Hindlimb muscle (tissue), 1 donor: ENCODE measurements at regions not wholly inside any gene's neighbourhood (a gene's known extent, or its start where the extent isn't known, plus 50 kb on each side); places are given as distances from the start of the nearest gene placed in this dataset.

ENCODE experiments used
- DNase-seq: peaks from one replicate; pipeline ENCODE4 v3.0.0-alpha.2; 2013

- no peak for DNase-seq
These were observed 508.9 kb upstream of the PKN2 start for GRCh38 chr1:88175120-88175630.

- DNase-seq = no peak
These were observed 508.3 kb upstream of the PKN2 start for GRCh38 chr1:88175631-88176226.

- no peak for DNase-seq
These were observed 504.1 kb upstream of the PKN2 start for GRCh38 chr1:88179943-88180342.

- peak; percentile 77 for DNase-seq
These were observed 503.5 kb upstream of the PKN2 start for GRCh38 chr1:88180449-88181108.

GRCh38 chr1:88186911-88187310 lies 497.2 kb upstream of the PKN2 start:
- DNase-seq = no peak

- no peak for DNase-seq
These were observed 496.0 kb upstream of the PKN2 start for GRCh38 chr1:88188038-88188437.

GRCh38 chr1:88189525-88189924 lies 494.5 kb upstream of the PKN2 start:
- DNase-seq = no peak

- DNase-seq = no peak
These were observed 492.2 kb upstream of the PKN2 start for GRCh38 chr1:88191917-88192316.

GRCh38 chr1:88194542-88194941 lies 489.5 kb upstream of the PKN2 start:
- DNase-seq = no peak

- no peak for DNase-seq
These were observed 483.5 kb upstream of the PKN2 start for GRCh38 chr1:88200545-88200944.

GRCh38 chr1:88204111-88204510 lies 480.0 kb upstream of the PKN2 start:
- DNase-seq = no peak

- DNase-seq = no peak
These were observed 479.4 kb upstream of the PKN2 start for GRCh38 chr1:88204612-88205167.

GRCh38 chr1:88208389-88208788 lies 475.7 kb upstream of the PKN2 start:
- DNase-seq = no peak

GRCh38 chr1:88210103-88210787 lies 473.8 kb upstream of the PKN2 start:
- DNase-seq = no peak

- no peak for DNase-seq
These were observed 467.6 kb upstream of the PKN2 start for GRCh38 chr1:88216441-88216840.

- DNase-seq = no peak
These were observed 466.7 kb upstream of the PKN2 start for GRCh38 chr1:88217386-88217785.

- no peak for DNase-seq
These were observed 464.6 kb upstream of the PKN2 start for GRCh38 chr1:88219521-88219920.

GRCh38 chr1:88221411-88221810 lies 462.7 kb upstream of the PKN2 start:
- no peak for DNase-seq

- DNase-seq = peak; percentile 65
These were observed 459.2 kb upstream of the PKN2 start for GRCh38 chr1:88224906-88225305.

- no peak for DNase-seq
These were observed 456.0 kb upstream of the PKN2 start for GRCh38 chr1:88228114-88228513.

- no peak for DNase-seq
These were observed 453.9 kb upstream of the PKN2 start for GRCh38 chr1:88230126-88230525.

- DNase-seq = peak; percentile 27
These were observed 447.0 kb upstream of the PKN2 start for GRCh38 chr1:88237058-88237457.

- DNase-seq = no peak
These were observed 444.9 kb upstream of the PKN2 start for GRCh38 chr1:88239205-88239604.

- no peak for DNase-seq
These were observed 436.4 kb upstream of the PKN2 start for GRCh38 chr1:88247666-88248065.
